ENCODE measurements at regions not wholly inside any gene's neighbourhood (a gene's known extent, or its start where the extent isn't known, plus 50 kb on each side); places are given as distances from the start of the nearest gene placed in this dataset.

- TF ChIP-seq ZNF274 (IDR thresholded peaks at IDR 0.05; ENCODE audit: borderline replicate concordance, extremely low read depth, low read length) = no peak
- TF ChIP-seq SIX5 (IDR thresholded peaks at IDR 0.05; ENCODE audit: low read depth, low read length) = no peak
- TF ChIP-seq SAP30 (IDR thresholded peaks at IDR 0.05; ENCODE audit: insufficient read depth, insufficient replicate concordance, low read length) = no peak
- no peak for TF ChIP-seq JUND (IDR thresholded peaks at IDR 0.05; ENCODE audit: low read length)
- TF ChIP-seq SP1 (IDR thresholded peaks at IDR 0.05; ENCODE audit: low read depth, low read length) = no peak
- no peak for TF ChIP-seq CREB1 (IDR thresholded peaks at IDR 0.05)
Observed at GRCh38 chr4:65018313-65018712, 609.1 kb upstream of the TECRL start (continued).
